SU-DHL-6 (cell line): ENCODE measurements at regions not wholly inside any gene's neighbourhood (a gene's known extent, or its start where the extent isn't known, plus 50 kb on each side); places are given as distances from the start of the nearest gene placed in this dataset.
A peak's percentile ranks its signal among the peaks of the same experiment; 100 is the strongest.

Experiments
- H2AFZ ChIP-seq: fragments of 200-600 bp; sonication (generic); 2 replicates; pipeline ENCODE4 v1.6.1; 2014; ENCODE audit warnings: low read depth, mild to moderate bottlenecking, moderate library complexity, mixed read lengths, antibody characterized with exemption, low read length; ENCODE audit not compliant: severe bottlenecking
- H3F3A ChIP-seq: fragments of 200-600 bp; shearing (Covaris generic); 2 replicates; pipeline ENCODE4 v1.6.0; 2016; ENCODE audit warnings: antibody characterized with exemption, mild to moderate bottlenecking; ENCODE audit not compliant: insufficient read depth
- H3K27ac ChIP-seq: fragments of 200-600 bp; sonication (generic); 2 replicates; pipeline ENCODE4 v1.5.1; 2016; ENCODE audit warnings: low read depth, mild to moderate bottlenecking, low read length, moderate library complexity, mixed read lengths
- H3K27me3 ChIP-seq: fragments of 200-600 bp; sonication (generic), shearing (Covaris generic); 2 replicates; pipeline ENCODE4 v1.6.0; 2014; ENCODE audit warnings: mild to moderate bottlenecking, low read length
- H3K36me3 ChIP-seq: fragments of 200-600 bp; sonication (generic); 2 replicates; pipeline ENCODE4 v1.6.1; 2014; ENCODE audit warnings: mild to moderate bottlenecking, low read length, mixed read lengths
- H3K4me2 ChIP-seq: fragments of 300-600, 200-600 bp; shearing (Covaris generic), sonication (generic); 2 replicates; pipeline ENCODE4 v1.6.0; 2014; ENCODE audit warnings: low read length, low read depth, mild to moderate bottlenecking; ENCODE audit not compliant: poor library complexity, severe bottlenecking
- H3K4me3 ChIP-seq: fragments of 200-600 bp; sonication (generic); 2 replicates; pipeline ENCODE4 v1.5.1; 2014; ENCODE audit warnings: antibody characterized with exemption, low read length, mild to moderate bottlenecking, mixed read lengths; ENCODE audit not compliant: insufficient read depth, poor library complexity, severe bottlenecking
- H3K79me2 ChIP-seq: fragments of 200-600 bp; sonication (generic); 2 replicates; pipeline ENCODE4 v1.6.1; 2014; ENCODE audit warnings: mild to moderate bottlenecking, low read length, moderate library complexity; ENCODE audit not compliant: insufficient read depth
- H3K9ac ChIP-seq: fragments of 200-600 bp; sonication (generic); 2 replicates; pipeline ENCODE4 v1.7.0; 2014; ENCODE audit warnings: mild to moderate bottlenecking, low read length
- H3K9me2 ChIP-seq: fragments of 200-600 bp; sonication (generic); replicated peaks from 2 replicates; pipeline ENCODE4 v1.6.1; 2014; ENCODE audit warnings: low read length; ENCODE audit not compliant: insufficient read depth
- H3K9me3 ChIP-seq: fragments of 200-600 bp; sonication (generic); 2 replicates; pipeline ENCODE4 v1.6.1; 2014; ENCODE audit warnings: low read length, mixed read lengths; ENCODE audit not compliant: insufficient read depth
- H4K20me1 ChIP-seq: fragments of 200-600 bp; sonication (generic); 2 replicates; pipeline ENCODE4 v1.6.1; 2014; ENCODE audit warnings: low read depth, mild to moderate bottlenecking, antibody characterized with exemption, low read length, moderate library complexity, mixed read lengths
- EZH2phosphoT487 ChIP-seq: fragments of 200-600 bp; sonication (generic), shearing (Covaris generic); conservative IDR thresholded peaks from 2 replicates; pipeline ENCODE4 v1.6.1; 2018; ENCODE audit warnings: mild to moderate bottlenecking, antibody characterized with exemption, low read length, moderate library complexity, mixed read lengths
- TF ChIP-seq, protein P1 (sequence below): fragments of 200-600 bp; sonication (generic); IDR thresholded peaks from one replicate; pipeline ENCODE4 v1.5.1; 2017; ENCODE audit warnings: antibody characterized with exemption, mild to moderate bottlenecking, low read length, moderate library complexity; ENCODE audit not compliant: insufficient read depth, poor library complexity, severe bottlenecking

DNA sequence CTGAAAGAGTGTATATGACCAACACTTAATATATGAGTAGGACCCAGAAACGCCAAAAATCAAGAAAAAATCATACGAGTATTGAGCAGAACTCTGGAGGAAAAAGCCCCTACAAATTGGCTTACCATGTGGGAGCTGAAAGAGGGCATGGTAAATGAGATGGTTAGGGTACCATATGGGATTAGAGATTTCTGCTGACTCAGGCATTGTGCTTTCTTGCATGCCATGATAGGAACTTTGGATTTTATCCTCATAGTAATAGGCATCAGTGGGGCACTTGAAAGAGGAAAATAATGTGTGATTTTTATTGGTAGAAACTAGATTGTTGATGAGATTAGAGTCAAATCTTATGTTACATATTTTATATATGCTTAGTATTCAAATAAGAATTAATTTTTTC lies 271.1 kb downstream of the CBLN2 start:
- Histone ChIP-seq H3K36me3 (no peaks in the 10 kb centered on the region), H2AFZ (no peak overlapping the region), H3K4me2 (no peak overlapping the region), H3K27ac (no peak overlapping the region), H3F3A (no peaks in the 10 kb centered on the region), H3K9ac (no peak overlapping the region), H3K9me2 (no peaks in the 10 kb centered on the region), H3K9me3 (peaks cover 4% of the 10 kb centered on the region; the same call in 1 of the 2 replicates), H4K20me1 (no peaks in the 10 kb centered on the region), H3K27me3 (no peaks in the 10 kb centered on the region), H3K79me2 (no peaks in the 10 kb centered on the region), H3K4me3 (no peak overlapping the region)
- TF ChIP-seq, protein P1, sequence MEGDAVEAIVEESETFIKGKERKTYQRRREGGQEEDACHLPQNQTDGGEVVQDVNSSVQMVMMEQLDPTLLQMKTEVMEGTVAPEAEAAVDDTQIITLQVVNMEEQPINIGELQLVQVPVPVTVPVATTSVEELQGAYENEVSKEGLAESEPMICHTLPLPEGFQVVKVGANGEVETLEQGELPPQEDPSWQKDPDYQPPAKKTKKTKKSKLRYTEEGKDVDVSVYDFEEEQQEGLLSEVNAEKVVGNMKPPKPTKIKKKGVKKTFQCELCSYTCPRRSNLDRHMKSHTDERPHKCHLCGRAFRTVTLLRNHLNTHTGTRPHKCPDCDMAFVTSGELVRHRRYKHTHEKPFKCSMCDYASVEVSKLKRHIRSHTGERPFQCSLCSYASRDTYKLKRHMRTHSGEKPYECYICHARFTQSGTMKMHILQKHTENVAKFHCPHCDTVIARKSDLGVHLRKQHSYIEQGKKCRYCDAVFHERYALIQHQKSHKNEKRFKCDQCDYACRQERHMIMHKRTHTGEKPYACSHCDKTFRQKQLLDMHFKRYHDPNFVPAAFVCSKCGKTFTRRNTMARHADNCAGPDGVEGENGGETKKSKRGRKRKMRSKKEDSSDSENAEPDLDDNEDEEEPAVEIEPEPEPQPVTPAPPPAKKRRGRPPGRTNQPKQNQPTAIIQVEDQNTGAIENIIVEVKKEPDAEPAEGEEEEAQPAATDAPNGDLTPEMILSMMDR: no peak
- TF ChIP-seq EZH2phosphoT487: no peak

DNA sequence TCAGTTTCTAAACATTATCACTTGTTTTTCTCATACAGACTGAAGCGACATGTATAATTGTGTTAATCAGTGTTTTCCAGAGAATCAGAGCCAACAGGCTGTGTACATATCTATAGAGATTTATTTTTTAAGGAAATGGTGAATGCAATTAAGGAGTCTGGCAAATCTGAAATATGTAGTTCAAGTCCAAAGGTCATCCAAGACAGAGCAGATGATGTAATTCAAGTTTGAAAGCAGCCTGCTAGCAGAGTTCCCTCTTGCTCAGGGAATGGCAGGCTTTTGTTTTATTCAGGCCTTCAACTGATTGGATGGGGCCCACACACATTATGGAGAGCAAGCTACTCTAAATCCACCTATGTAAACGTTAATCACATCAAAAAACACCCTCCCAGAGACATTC lies 282.6 kb downstream of the CBLN2 start:
- no peak overlapping the region for H3K27ac ChIP-seq
- H3K9ac ChIP-seq: no peak overlapping the region
- no peaks in the 10 kb centered on the region for H3K27me3 ChIP-seq
- no peaks in the 10 kb centered on the region for H3K79me2 ChIP-seq
- no peaks in the 10 kb centered on the region for H3K9me3 ChIP-seq
- TF ChIP-seq, protein P1: no peak
- TF ChIP-seq EZH2phosphoT487: no peak
- peak overlapping the region; percentile 46 for H3K4me2 ChIP-seq
- peak overlapping the region; percentile 61 for H2AFZ ChIP-seq
- H3K36me3 ChIP-seq: no peaks in the 10 kb centered on the region
- H4K20me1 ChIP-seq: no peaks in the 10 kb centered on the region
- no peak overlapping the region for H3K4me3 ChIP-seq
- no peaks in the 10 kb centered on the region for H3K9me2 ChIP-seq
- H3F3A ChIP-seq: no peaks in the 10 kb centered on the region

DNA sequence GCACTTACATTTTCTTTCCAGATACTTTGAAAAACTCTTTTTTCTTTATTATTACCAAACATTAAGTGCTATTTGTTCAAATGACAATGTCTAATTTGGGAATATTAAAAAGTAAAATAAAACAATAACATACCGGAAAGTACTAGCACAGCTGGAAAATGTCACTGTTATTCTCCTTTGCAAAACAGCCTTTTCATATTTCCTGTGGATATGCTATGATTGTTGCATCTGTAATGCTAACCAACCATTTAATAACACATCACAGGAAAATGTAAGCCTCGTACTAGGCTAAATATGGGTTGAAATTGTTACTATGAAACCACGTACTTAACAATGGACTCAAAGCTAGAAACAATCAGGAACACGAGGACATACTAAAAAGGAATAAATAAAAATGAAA lies 298.1 kb downstream of the CBLN2 start:
- Histone ChIP-seq H3K4me2 (no peak overlapping the region), H3K27me3 (no peaks in the 10 kb centered on the region), H3K79me2 (no peaks in the 10 kb centered on the region), H4K20me1 (no peaks in the 10 kb centered on the region), H2AFZ (peak overlapping the region; percentile 49), H3K9ac (no peak overlapping the region), H3K4me3 (no peak overlapping the region), H3K9me3 (no peaks in the 10 kb centered on the region), H3K36me3 (no peaks in the 10 kb centered on the region; the same call in 1 of the 2 replicates), H3K27ac (no peak overlapping the region), H3K9me2 (no peaks in the 10 kb centered on the region), H3F3A (no peaks in the 10 kb centered on the region)
- no peak for TF ChIP-seq EZH2phosphoT487
- TF ChIP-seq, protein P1: no peak
